ENCODE measurements at regions not wholly inside any gene's neighbourhood (a gene's known extent, or its start where the extent isn't known, plus 50 kb on each side); places are given as distances from the start of the nearest gene placed in this dataset.

- Histone ChIP-seq H3K27ac (no peak overlapping the region), H3K4me1 (no peaks in the 10 kb centered on the region), H3K4me3 (no peak overlapping the region), H3K9me3 (no peaks in the 10 kb centered on the region), H3K27me3 (no peaks in the 10 kb centered on the region), H3K36me3 (no peaks in the 10 kb centered on the region)
- TF ChIP-seq CTCF (IDR thresholded peaks at IDR 0.05) (no peak), POLR2A (IDR thresholded peaks at IDR 0.05) (no peak)
- intact Hi-C loops (cut with DNase I), result no loop called here
- 83 to 94% methylated on average over 2 of the region's 2 CpGs for WGBS, 2 donors
- no peak for DNase-seq
Observed at GRCh38 chr12:24206621-24207020, 257.2 kb upstream of the SOX5 start.

GRCh38 chr12:24201258-24201970 lies 251.9 kb upstream of the SOX5 start:
- no peak for DNase-seq
- TF ChIP-seq POLR2A (IDR thresholded peaks at IDR 0.05), result no peak
- no peak for TF ChIP-seq CTCF (IDR thresholded peaks at IDR 0.05)
- Histone ChIP-seq H3K9me3 (no peaks in the 10 kb centered on the region), H3K27me3 (no peaks in the 10 kb centered on the region), H3K4me1 (peaks cover 0 to 13% (median 0%) of the 10 kb centered on the region in 3 donors), H3K36me3 (no peaks in the 10 kb centered on the region), H3K4me3 (no peak overlapping the region), H3K27ac (no peak overlapping the region)
- intact Hi-C loops (cut with DNase I), result no loop called here
- 64 to 70% methylated on average over 3 of the region's 3 CpGs for whole genome bisulfite sequencing, 2 donors

GRCh38 chr12:24200010-24200409 lies 250.5 kb upstream of the SOX5 start:
- no peaks in the 10 kb centered on the region for H3K36me3 ChIP-seq
- H3K27me3 ChIP-seq, result no peaks in the 10 kb centered on the region
- H3K9me3 ChIP-seq, result no peaks in the 10 kb centered on the region
- no peak overlapping the region for H3K27ac ChIP-seq
- intact Hi-C loops (cut with DNase I), result no loop called here
- no peak for DNase-seq
- no peak for TF ChIP-seq CTCF (IDR thresholded peaks at IDR 0.05)
- no peak for TF ChIP-seq POLR2A (IDR thresholded peaks at IDR 0.05)
- no peak overlapping the region for H3K4me3 ChIP-seq
- peaks cover 0 to 13% (median 0%) of the 10 kb centered on the region in 3 donors for H3K4me1 ChIP-seq

GRCh38 chr12:24198936-24199671 lies 249.6 kb upstream of the SOX5 start:
- DNase-seq, result no peak
- intact Hi-C loops (cut with DNase I), result no loop called here
- no peak overlapping the region for H3K4me3 ChIP-seq
- no peaks in the 10 kb centered on the region for H3K27me3 ChIP-seq
- H3K36me3 ChIP-seq, result no peaks in the 10 kb centered on the region
- no peak for TF ChIP-seq POLR2A (IDR thresholded peaks at IDR 0.05)
- no peak for TF ChIP-seq CTCF (IDR thresholded peaks at IDR 0.05)
- H3K4me1 ChIP-seq, result peaks cover 0 to 13% (median 0%) of the 10 kb centered on the region in 3 donors
- H3K27ac ChIP-seq, result no peak overlapping the region
- WGBS, 2 donors, result 45 to 51% methylated on average over 11 of the region's 11 CpGs
- H3K9me3 ChIP-seq, result no peaks in the 10 kb centered on the region

- TF ChIP-seq POLR2A (IDR thresholded peaks at IDR 0.05) (no peak), CTCF (IDR thresholded peaks at IDR 0.05) (no peak)
- no peaks in the 10 kb centered on the region for H3K9me3 ChIP-seq
- H3K36me3 ChIP-seq, result no peaks in the 10 kb centered on the region
- no peaks in the 10 kb centered on the region for H3K27me3 ChIP-seq
- no peak overlapping the region for H3K27ac ChIP-seq
- no peak overlapping the region for H3K4me3 ChIP-seq
- 62 to 75% methylated on average over 3 of the region's 3 CpGs for WGBS, 2 donors
- no peak for DNase-seq
- intact Hi-C loops (cut with DNase I), result no loop called here
- H3K4me1 ChIP-seq, result peaks cover 0 to 13% (median 0%) of the 10 kb centered on the region in 3 donors
Observed at GRCh38 chr12:24198070-24198469, 248.6 kb upstream of the SOX5 start.
